PC-9 (cell line): ENCODE measurements at regions not wholly inside any gene's neighbourhood (a gene's known extent, or its start where the extent isn't known, plus 50 kb on each side); places are given as distances from the start of the nearest gene placed in this dataset.

Experiments used
- BruUV-seq: library from RNA; stranded (reverse); fragments of 400-500 nt; replicated peaks from 2 replicates; lab custom pipeline; 2021; lab: Mats Ljungman, UMichigan
- CTCF ChIA-PET: fragments of 300-600 bp; sonication (Branson Sonifier 250); formaldehyde crosslinking; loops from one replicate; lab custom pipeline; 2022; ENCODE audit warnings: antibody characterized with exemption; lab: Charles Lee
- POLR2A ChIA-PET: fragments of 300-600 bp; sonication (Branson Sonifier 250); formaldehyde crosslinking; loops from one replicate; lab custom pipeline; 2022; ENCODE audit warnings: antibody characterized with exemption; ENCODE audit not compliant: unreplicated experiment; lab: Charles Lee
- DNase-seq, 2 experiments: peaks; one replicate each; pipeline versions ENCODE4 v3.0.0 to v3.0.0-alpha.2; 2015 to 2022; ENCODE audit warnings: mixed read lengths in 1 of 2
- H2AFZ ChIP-seq: fragments of 200-600 bp; sonication (generic); 2 replicates; pipeline ENCODE4 v1.8.1; 2017; ENCODE audit warnings: antibody characterized with exemption
- H3F3A ChIP-seq: fragments of 200-600 bp; sonication (generic); 2 replicates; pipeline ENCODE4 v1.8.1; 2017; ENCODE audit warnings: antibody characterized with exemption, mild to moderate bottlenecking, low read depth; ENCODE audit not compliant: insufficient read depth
- H3K27ac ChIP-seq: fragments of 200-600 bp; sonication (generic); 2 replicates; pipeline ENCODE4 v1.6.1; 2016; ENCODE audit warnings: mixed run types
- H3K27me3 ChIP-seq: fragments of 200-600 bp; sonication (generic); 2 replicates; pipeline ENCODE4 v1.6.1; 2016; ENCODE audit warnings: low read depth, mixed run types; ENCODE audit not compliant: insufficient read depth
- H3K36me3 ChIP-seq: fragments of 200-600 bp; sonication (generic); 2 replicates; pipeline ENCODE4 v1.6.1; 2016; ENCODE audit warnings: low read depth, mixed run types
- H3K4me1 ChIP-seq: fragments of 200-600 bp; sonication (generic); replicated peaks from 2 replicates; pipeline ENCODE4 v1.6.1; 2016; ENCODE audit warnings: mixed run types; ENCODE audit not compliant: insufficient read depth
- H3K4me2 ChIP-seq: fragments of 200-600 bp; sonication (generic); 2 replicates; pipeline ENCODE4 v1.6.1; 2017; ENCODE audit warnings: mixed run types
- H3K4me3 ChIP-seq: fragments of 200-600 bp; sonication (generic); 2 replicates; pipeline ENCODE4 v1.6.1; 2016; ENCODE audit warnings: mixed run types
- H3K79me2 ChIP-seq: fragments of 200-600 bp; sonication (generic); 2 replicates; pipeline ENCODE4 v1.6.1; 2017; ENCODE audit warnings: low read depth, mixed run types
- H3K9me2 ChIP-seq: fragments of 200-600 bp; sonication (generic); 2 replicates; pipeline ENCODE4 v1.8.1; 2017; ENCODE audit warnings: mild to moderate bottlenecking; ENCODE audit not compliant: insufficient read depth
- H3K9me3 ChIP-seq: fragments of 200-600 bp; sonication (generic); 2 replicates; pipeline ENCODE4 v1.8.1; 2016; ENCODE audit warnings: low read depth; ENCODE audit not compliant: insufficient read depth
- H4K20me1 ChIP-seq: fragments of 200-600 bp; sonication (generic); 2 replicates; pipeline ENCODE4 v1.8.1; 2017; ENCODE audit not compliant: insufficient read depth
- CTCF ChIP-seq: fragments of 200-600 bp; sonication (generic); conservative IDR thresholded peaks from 2 replicates; pipeline ENCODE4 v1.6.1; 2017; ENCODE audit warnings: mixed run types, antibody characterized with exemption, mild to moderate bottlenecking, moderate library complexity
- EZH2 ChIP-seq: fragments of 200-600 bp; sonication (generic); IDR thresholded peaks from 2 replicates; pipeline ENCODE4 v1.8.0; 2017; ENCODE audit warnings: antibody characterized with exemption, low read depth
- intact Hi-C: fragments of 100-400 bp; cut with micrococcal nuclease; formaldehyde crosslinking; loops from one replicate; pipeline ENCODE4 v1.10.0; 2022; ENCODE audit not compliant: unreplicated experiment

- POLR2A ChIA-PET, result no interaction called here
- CTCF ChIA-PET, result no interaction called here
These were observed 332.7 kb downstream of the ZFHX3 start for GRCh38 chr16:72715267-72715666.

GRCh38 chr16:72711823-72712222 is 336.1 kb downstream of the ZFHX3 start:
- CTCF ChIA-PET, result no interaction called here
- Histone ChIP-seq H4K20me1 (no peaks in the 10 kb centered on the region), H3K36me3 (no peaks in the 10 kb centered on the region), H3K4me2 (no peak overlapping the region), H3K27me3 (no peaks in the 10 kb centered on the region), H3K9me2 (no peaks in the 10 kb centered on the region), H2AFZ (no peak overlapping the region), H3K79me2 (no peaks in the 10 kb centered on the region), H3K27ac (no peak overlapping the region), H3K9me3 (no peaks in the 10 kb centered on the region; the same call in 1 of the 2 replicates), H3F3A (no peaks in the 10 kb centered on the region), H3K4me3 (no peak overlapping the region), H3K4me1 (0 out of 2 replicates have a peak, but pooled peaks cover 6% of the 10 kb centered on the region)
- BruUV-seq, result no TSS peak
- POLR2A ChIA-PET, result no interaction called here
- DNase-seq, result no peak
- TF ChIP-seq CTCF (no peak), EZH2 (no peak)
- intact Hi-C loops, result no loop called here

More at GRCh38 chr16:72715267-72715666, 332.7 kb downstream of the ZFHX3 start:
- DNase-seq, result no peak
- Histone ChIP-seq H3K27me3 (no peaks in the 10 kb centered on the region), H4K20me1 (no peaks in the 10 kb centered on the region), H3K36me3 (no peaks in the 10 kb centered on the region), H3F3A (no peaks in the 10 kb centered on the region), H3K9me3 (no peaks in the 10 kb centered on the region; the same call in 1 of the 2 replicates), H2AFZ (no peak overlapping the region), H3K4me2 (no peak overlapping the region), H3K27ac (no peak overlapping the region), H3K4me1 (0 out of 2 replicates have a peak, but pooled peaks cover 6% of the 10 kb centered on the region), H3K79me2 (no peaks in the 10 kb centered on the region), H3K4me3 (no peak overlapping the region), H3K9me2 (no peaks in the 10 kb centered on the region)
- BruUV-seq, result no TSS peak
- intact Hi-C loops, result no loop called here
- TF ChIP-seq EZH2 (no peak), CTCF (no peak)

- Histone ChIP-seq H3K4me2 (no peak overlapping the region), H3K27ac (no peak overlapping the region), H3K4me3 (no peak overlapping the region), H4K20me1 (no peaks in the 10 kb centered on the region), H3K79me2 (no peaks in the 10 kb centered on the region), H3K9me3 (no peaks in the 10 kb centered on the region), H3K36me3 (no peaks in the 10 kb centered on the region), H3K9me2 (no peaks in the 10 kb centered on the region), H3K4me1 (no peaks in the 10 kb centered on the region), H3F3A (no peaks in the 10 kb centered on the region), H2AFZ (no peak overlapping the region), H3K27me3 (no peaks in the 10 kb centered on the region)
- CTCF ChIA-PET, result no interaction called here
- no peak for DNase-seq
- intact Hi-C loops, result no loop called here
- POLR2A ChIA-PET, result no interaction called here
- TF ChIP-seq EZH2, result no peak
- no peak for TF ChIP-seq CTCF
- no TSS peak for BruUV-seq
These were observed 342.1 kb downstream of the ZFHX3 start for GRCh38 chr16:72705801-72706200.
